SK-N-DZ (cell line): ENCODE measurements at regions not wholly inside any gene's neighbourhood (a gene's known extent, or its start where the extent isn't known, plus 50 kb on each side); places are given as distances from the start of the nearest gene placed in this dataset.
"Not testable (repeated sequence)": the region's sequence is repeated elsewhere in the genome, so short reads cannot be mapped to it uniquely, and the experiment has no call there.

Experiments used
- DNase-seq: peaks from one replicate; pipeline ENCODE4 v3.0.0-alpha.2; 2015; ENCODE audit warnings: low spot score

DNA sequence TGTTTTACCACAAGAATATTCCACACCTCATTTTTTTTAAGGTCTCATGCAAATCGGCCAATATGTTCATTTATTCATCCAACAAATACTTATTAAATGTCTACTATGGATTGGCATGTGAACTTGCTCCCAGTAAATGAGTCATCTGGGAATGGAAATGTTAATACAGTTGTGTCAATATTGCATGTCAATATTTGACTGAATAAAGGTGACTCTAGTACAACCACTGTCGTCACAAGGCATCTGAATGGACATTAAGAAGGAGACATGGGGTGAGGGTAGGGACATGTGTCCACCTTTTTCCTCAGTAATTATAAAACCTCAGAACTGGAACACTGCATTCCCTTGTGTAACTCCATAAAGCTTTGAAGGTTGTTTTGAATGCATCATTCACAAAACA lies 365.4 kb downstream of the ADCYAP1 start:
- DNase-seq = no peak

DNA sequence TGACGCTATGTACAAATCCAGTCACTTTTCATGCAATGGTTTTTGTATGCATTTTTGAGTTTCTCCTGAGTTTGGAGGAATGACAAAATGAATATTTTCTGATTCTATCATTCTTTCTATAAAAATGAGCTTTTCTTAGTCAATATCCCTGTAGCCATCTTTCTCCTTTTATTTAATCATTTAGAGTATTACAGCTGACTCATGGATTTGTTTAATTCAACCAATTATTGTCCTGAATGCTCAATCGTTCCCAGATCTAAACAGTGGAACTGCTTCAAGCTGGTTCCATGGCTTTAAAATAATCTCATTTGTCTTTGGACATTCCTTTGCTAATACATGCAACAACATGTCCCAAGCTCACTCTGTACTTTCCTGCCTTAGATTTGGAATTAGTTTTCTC lies 368.8 kb downstream of the ADCYAP1 start:
- no peak for DNase-seq

DNA sequence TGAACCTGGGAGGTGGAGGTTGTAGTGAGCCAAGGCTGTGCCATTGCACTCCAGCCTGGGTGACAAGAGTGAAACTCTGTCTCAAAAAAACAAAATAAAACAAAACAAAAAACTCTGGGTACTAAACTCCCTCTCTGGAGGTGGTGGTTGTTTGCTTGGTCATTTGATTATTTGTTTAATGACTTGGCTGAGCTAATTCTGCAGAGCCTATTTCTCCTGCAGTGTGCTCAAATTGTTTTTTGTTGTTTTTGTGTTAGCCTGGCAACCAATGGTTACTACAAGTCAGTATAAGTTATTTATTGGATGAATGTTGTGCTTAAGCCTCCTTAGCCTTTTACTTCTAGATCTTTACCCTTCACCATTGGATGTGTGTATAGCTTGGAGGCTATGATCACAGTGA lies 387.5 kb downstream of the ADCYAP1 start:
- DNase-seq = no peak

DNA sequence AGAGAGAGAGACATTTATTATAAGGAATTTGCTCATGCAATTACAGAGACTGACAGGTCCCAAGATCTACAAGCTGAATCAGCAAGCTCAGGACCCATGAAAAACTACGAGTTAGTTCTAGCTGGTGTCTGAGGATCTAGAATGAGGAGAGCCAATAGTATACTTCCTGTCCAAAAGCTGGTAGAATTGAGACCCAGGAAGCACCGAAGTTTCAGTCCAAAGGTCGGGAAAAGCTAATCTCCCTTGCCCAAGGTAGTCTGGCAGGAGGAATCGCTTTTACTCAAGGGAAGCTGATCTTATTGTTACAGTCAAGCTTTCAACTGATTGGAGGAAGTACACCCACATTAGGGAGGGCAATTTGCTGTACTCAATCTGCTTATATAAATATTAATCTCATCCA lies 389.6 kb downstream of the ADCYAP1 start:
- DNase-seq = no peak

DNA sequence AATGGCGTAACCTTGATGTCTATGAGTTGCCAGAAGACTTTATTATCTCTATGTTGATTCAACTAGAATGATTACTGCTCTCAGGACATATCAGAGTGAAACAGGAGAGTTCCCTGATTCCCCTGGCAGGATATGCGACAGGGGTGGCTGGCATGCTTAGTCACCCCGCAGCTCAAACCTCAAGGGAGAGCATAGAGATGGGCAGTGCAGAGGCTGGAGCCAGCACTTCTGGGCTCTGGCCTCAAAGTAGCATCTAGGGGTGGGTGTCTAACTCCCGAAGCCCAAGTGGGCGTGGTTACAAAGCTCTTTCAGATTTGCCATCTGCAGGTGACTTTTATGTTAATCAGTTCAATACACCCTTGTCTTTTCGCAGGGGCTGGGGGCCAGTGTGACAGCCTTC lies 391.6 kb downstream of the ADCYAP1 start:
- DNase-seq = no peak

DNA sequence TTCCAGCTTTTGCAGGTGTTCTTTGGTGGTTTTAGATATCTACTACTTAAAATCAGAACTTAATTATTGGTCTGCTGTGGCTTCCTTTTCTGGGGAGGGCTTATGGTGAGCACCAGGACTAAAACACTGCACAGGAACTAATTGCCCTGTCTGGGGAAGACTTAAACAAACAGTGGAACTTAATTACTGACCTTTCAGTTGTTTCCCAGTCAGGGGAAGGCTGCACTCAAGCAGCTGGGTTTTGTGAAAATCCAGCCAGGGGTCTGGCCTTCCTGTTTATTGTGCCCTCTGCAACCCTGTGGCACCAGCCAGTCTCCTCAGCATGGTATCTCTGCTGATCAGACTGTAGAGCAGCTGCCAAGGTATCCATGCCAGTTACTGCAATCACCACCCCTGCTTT lies 398.2 kb downstream of the ADCYAP1 start:
- DNase-seq = peak; percentile 92

DNA sequence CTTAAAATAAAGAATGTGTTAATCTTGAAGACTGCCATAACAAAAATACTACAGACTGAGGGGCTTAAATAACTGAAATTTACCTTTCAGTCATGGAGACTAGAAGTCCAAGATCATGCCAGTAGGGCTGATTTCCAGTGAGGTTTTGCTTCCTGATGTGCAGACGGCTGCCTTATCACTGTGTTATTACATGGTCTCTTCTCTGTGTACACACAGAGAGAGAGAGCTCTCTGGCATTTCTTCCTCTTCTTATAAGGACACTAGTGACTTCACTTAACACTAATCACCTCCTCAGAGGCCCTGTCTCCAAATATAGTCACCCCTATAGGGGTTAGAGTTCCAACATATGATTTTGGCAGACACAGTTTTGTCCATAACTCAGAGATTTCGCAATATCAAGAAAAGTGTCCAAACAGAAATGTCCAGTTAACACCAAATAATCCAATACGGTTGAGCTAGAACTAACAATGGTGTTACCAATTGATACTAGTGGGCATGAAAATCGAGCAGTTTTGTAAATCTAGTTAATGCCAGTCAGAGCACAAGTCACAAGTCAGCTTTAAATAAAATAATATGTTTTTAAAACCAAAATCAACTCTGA lies 399.8 kb downstream of the ADCYAP1 start:
- no peak for DNase-seq

DNA sequence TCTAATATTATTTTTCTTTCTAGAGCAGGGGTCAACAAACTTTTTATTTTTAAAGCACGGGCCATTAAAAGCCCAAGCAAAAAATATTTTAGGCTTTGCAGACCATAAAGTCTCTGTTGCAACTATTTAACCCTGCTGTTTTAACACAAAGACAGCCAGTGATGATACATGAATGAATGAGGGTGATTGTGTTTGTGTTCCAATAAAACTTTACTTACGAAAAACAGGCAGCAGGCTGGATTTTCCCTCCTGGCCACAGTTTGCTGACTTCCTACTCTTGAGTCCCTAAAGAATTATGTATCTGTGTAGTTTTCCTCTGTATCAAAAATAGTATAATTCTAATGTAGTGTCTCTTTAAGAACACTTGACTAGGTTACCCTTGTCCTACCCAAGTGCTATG lies 402.0 kb downstream of the ADCYAP1 start:
- no peak for DNase-seq

DNA sequence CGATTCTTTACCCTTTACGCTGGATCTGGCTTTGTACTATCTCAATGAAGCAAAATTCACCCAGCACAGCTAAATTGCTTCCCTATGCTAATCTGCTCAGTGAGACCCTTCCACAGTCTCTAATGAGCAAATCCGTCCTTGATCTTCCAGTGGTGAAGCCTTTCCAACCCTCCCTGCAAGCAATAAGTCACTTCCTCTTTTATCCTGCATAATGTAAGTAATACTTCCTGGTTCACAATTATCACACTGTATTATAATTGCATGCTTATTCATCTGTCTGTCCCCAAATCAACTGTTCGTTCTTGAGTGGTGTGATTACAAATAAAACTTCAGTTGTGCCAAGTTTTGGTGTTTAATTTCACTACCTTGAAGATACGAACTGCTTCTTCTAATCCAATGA lies 404.0 kb downstream of the ADCYAP1 start:
- no peak for DNase-seq

DNA sequence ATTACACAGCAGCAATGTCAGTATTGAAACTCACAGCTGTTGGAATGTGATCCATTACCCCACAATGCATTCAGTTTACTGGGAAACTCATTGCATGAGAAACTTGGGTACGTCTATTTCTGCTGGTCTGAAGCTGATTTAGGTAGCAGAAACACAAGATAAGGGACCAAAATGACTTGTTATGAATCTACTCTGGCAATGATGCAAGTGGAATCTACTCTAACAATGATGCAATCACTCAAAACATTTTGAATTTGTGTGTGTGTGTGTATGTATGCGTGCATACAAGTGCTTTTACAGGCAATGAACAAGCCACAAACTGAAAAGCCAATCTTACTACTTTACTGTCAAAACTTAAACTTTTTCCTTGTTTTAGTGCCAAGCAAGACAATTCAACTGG lies 406.7 kb downstream of the ADCYAP1 start:
- no peak for DNase-seq

DNA sequence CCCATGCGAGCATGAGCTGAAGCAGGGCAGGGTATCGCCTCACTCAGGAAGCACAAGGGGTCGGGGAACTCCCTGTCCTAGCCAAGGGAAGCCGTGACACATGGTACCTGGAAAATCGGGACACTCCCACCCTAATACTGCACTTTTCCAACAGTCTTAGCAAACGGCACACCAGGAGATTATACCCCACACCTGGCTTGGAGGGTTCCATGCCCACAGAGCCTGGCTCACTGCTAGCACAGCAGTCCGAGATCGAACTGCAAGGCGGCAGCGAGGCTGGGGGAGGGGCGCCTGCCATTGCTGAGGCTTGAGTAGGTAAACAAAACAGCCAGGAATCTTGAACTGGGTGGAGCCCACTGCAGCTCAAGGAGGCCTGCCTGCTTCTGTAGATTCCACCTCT lies 430.7 kb downstream of the ADCYAP1 start:
- DNase-seq = not testable (repeated sequence)

DNA sequence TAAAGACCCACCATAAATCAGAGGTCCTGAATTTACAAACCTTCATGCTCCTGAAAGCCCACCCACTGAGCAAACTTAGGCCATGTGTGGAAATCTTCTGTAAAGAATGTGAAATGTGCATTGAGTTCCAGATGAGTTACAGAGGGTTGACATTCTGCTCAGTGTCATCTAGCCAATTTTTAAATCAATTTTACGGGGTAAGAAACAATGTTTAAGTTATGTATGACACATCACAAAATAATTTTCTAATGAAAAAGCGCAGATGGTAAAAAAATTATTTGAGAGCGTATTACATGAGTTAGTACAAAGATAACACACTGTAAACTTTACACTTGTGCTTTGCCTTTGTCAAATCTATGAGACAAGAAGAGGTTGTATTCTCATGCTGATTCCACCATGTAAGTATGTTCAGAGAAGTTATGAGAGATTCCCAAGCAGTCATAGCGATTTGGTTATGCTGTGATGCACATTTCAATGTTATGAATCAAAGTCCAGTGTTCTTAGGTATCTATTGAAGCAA lies 446.3 kb downstream of the ADCYAP1 start:
- no peak for DNase-seq

DNA sequence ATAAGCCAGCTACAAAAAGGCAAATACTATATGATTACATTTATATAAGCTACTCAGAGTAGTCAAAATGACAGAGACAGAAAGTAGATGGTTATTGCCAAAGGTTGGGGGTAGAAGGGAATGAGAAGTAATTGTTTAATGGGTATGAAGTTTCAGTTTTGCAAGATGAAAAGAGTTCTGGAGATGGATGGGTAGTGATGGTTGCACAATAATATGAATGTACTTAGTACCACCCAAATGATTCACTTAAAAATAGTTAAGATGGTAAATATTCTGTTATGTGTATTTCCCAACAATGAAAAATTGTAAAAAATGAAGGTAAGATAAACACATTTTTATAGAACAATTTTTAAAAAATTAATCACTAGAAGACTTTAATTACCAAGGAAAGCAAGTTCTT lies 448.4 kb downstream of the ADCYAP1 start:
- no peak for DNase-seq

DNA sequence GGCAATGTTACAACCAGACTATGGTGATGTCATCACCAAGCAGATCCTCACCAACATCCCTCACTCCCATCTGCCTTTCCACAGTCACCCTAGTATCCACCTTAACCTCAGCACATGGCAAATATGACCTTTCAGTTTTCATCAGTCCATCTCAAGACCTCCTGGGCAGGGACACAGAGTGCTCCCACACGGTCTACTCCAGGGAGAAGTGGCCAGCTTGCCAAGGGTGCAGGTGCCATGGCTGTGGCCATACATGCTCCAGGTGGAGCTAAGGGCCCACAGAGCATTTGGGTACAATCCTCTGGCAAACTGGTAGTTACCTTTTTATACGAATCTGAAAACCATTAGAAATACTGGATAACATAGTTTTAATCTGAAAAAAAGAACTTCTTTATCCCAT lies 453.1 kb downstream of the ADCYAP1 start:
- no peak for DNase-seq

DNA sequence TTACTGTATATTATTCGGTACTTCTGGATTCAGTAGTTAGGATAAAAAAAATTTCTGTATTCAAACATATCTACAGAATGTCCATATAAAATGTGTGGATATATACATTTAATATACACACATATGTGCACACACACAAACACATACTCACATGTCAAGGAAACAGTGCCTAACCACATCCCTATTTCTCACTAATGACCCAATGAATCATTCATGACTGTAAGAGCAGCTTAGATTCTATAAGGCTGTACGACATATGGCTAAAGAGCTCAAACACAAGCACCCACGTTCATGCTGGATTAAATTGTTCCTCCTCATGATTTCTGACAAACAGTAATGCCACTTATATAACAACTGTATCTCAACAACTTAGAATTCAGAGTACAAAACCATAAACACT lies 457.3 kb downstream of the ADCYAP1 start:
- DNase-seq = no peak

DNA sequence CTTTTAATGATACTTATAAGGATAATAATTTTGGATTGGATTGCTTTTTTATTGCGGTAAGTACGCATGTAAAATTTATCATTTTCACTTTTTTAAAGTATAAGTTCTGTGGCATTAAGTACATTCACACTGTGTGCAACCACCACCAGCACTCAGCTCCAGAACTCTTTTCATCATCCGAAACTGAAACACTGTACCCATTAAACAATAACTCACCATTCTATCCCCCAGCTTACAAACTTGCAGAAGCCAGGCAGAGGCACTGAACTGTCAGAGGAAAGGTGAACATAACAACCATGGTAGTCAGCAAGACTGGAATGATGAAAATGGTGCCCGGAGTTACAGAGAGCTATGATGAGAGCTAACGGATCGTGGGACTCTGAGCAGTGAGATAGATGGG lies 465.9 kb downstream of the ADCYAP1 start:
- no peak for DNase-seq

DNA sequence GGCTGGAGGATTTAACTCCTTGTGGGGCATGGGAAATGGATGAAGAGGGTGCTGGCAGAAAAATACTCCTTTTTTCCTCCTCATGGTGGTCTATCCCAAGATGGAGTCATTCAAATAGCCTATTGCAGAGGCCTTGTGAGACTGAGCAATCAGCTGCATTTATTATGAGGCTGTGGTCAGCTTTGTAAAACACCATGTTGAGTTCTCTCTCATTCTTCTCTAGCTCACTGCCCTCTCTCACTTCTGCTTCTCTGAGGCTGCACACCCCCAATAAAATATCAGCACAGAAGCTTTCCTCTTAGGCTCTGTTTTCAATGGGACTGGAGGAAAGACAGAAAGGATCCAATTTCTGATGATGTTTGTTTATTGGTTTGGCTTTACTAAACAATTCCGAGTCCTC lies 467.1 kb downstream of the ADCYAP1 start:
- DNase-seq = no peak

DNA sequence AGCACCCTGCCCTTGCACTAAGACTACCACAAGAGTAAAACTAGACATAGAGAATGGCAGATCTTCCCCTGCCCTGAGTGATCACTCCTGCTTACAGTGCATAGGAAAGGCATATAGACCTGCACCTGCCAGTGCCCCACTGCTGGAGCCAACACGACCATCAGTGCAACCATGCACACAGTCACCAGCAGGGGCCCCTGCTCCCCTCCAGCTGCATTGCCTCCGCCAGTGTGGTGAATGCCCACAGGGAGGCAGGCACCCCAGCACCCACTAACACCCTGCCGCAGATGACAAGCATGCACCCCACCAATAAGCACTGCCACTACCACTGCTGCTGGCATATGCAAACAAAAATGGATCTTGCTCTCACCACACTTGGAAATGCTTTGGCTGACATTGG lies 478.8 kb downstream of the ADCYAP1 start:
- no peak for DNase-seq

DNA sequence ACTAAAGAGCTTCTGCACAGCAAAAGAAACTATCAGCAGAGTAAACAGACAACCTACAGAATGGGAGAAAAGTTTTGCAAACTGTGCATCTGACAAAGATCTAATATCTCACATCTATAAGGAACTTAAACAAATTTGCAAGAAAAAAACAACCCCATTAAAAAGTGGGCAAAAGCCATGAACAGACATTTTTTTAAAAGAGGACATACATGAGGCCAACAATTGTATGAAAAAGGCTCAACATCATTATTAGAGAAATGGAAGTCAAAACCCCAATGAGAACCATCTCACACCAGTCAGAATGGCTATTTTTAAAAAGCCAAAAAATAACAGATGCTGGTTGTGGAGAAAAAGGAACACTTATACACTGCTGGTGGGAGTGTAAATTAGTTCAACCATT lies 483.8 kb downstream of the ADCYAP1 start:
- DNase-seq = not testable (repeated sequence)

DNA sequence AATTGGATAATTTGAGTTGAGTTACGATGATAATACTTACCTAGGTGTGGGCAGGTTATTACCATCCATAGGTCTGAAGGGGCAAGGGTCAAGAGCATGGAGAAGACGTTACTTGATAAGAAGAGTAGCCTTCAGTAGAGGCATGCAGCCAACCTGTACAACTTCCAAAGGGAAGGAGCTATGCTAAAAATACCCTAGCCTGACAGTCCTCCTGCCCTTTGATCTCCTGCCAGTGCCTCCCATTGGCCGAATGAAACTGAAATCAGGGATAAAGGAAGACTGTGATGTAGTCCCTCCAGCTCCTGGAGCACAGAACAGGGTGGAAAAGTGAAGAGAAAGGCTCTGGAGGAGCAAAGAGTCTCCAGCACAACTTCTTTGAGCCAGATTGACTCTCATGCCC lies 487.4 kb downstream of the ADCYAP1 start:
- DNase-seq = no peak

DNA sequence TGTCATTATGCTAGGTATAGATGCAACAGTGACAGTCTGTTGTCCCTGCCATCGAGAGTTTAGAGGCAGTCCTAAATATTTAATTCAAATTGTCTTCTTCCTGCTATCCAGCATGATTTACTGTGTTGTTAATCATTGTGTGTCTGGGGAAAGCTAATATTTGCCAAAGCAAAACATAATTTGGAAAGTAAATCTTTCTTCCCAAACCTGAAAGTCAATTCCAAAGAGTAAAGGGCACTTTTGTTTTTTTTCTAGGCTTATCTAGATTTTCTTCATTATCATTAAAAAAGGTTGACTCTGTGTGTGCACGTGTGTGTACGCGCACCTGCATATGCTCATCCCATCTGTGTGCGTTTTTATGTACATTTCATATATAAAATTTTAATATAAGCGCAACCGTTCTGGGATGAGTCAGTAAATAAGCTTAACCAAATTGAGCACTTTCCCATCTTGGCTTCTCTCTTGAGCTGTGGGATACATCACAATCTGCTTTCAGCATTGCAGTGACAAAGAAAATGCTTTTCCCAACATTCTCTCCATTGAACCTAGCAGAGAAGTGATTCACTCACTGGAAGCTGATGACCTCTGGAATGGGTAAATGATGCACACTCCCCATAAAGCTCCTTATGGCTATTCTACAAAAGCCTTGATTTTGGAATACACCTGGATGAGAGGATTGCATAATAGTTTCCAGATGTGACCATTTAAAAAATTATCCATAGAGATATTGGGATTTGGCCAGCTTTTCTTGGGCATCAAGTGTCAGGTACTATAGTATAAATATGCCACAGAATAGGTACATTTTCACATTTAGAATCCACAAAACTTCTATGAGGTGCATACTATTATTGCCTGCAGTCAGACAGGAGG lies 488.4 kb downstream of the ADCYAP1 start:
- DNase-seq = no peak

DNA sequence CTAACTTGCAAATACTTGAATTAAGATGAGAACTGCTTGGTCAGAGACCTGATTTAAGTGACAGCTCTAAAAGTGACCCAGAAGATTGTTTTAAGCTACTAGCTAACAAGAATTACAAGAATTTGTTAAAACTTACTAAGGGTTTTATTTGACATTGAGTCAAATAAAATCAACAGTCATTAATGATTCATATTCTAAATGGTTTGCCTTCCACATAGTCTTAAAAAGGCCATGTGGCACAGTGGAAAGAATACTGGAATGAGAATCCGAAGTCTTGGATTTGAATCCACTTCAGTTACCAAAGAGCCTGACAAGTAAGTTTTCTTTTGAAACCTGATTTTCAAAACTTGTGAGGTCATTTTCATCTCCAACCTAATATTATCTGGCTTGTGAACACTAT lies 489.3 kb downstream of the ADCYAP1 start:
- no peak for DNase-seq

DNA sequence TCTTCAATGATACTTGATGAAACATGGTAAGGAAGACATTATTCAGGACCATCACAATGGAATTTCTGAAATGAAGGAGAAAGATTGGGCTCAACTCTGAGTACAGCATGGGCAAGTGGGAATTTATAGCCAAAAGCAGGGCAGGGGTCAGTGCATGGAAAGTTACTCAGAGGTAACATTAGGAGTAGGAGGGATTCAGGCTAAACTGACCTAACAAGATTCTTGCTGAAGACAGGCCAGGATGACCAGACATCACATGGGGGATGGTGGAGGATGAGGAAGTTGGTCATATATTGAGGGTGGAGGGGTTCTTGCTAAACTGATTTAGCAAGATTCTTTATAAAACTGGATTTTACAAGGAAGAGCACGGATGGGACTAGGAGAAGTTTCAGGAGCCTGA lies 489.8 kb downstream of the ADCYAP1 start:
- no peak for DNase-seq
